GM12872 (cell line): ENCODE measurements at regions not wholly inside any gene's neighbourhood (a gene's known extent, or its start where the extent isn't known, plus 50 kb on each side); places are given as distances from the start of the nearest gene placed in this dataset.

Experiments
- CTCF ChIP-seq: IDR thresholded peaks from 3 replicates; pipeline ENCODE4 v1.5.1; 2011; ENCODE audit warnings: low read depth, mild to moderate bottlenecking, low read length, moderate library complexity; ENCODE audit not compliant: insufficient read depth

DNA sequence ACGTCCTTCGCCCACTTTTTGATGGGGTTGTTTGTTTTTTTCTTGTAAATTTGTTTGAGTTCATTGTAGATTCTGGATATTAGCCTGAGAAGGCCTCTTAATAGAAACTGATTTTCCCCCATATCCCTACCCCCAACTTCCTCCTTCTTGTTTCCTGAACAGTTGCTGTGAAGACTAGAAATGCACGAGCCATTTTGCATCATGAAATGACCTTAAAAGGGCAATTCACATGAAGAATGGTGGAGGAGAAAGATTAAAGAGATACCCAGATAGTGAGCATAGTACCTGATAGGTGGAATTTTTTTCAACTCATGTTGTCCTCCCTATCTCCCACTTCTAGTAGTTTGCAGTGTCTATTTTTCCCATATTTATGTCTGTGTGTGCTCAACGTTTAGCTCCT is 55.2 kb upstream of the KCNH8 start:
- no peak for TF ChIP-seq CTCF

GRCh38 chr3:19077388-19077787 is 70.9 kb upstream of the KCNH8 start:
- no peak for TF ChIP-seq CTCF

DNA sequence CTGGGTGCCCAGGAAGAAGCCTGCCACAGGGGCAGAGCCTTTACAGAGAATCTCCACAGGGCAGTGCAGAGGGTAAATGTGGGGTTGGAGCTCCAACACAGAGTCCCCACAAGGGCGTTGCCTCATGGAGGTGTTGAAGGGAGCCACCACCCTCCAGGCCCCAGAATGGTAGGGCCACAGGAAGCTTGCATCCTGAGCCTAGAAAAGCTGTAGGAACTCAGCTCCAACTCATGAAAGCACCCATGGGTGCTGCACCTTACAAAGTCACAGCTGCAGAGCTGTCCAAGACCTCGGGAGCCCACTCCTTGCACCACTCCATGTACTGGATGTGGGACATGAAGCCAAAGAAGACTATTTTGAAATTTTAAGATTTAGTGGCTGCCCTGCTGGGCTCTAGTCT is 73.3 kb upstream of the KCNH8 start:
- no peak for TF ChIP-seq CTCF

DNA sequence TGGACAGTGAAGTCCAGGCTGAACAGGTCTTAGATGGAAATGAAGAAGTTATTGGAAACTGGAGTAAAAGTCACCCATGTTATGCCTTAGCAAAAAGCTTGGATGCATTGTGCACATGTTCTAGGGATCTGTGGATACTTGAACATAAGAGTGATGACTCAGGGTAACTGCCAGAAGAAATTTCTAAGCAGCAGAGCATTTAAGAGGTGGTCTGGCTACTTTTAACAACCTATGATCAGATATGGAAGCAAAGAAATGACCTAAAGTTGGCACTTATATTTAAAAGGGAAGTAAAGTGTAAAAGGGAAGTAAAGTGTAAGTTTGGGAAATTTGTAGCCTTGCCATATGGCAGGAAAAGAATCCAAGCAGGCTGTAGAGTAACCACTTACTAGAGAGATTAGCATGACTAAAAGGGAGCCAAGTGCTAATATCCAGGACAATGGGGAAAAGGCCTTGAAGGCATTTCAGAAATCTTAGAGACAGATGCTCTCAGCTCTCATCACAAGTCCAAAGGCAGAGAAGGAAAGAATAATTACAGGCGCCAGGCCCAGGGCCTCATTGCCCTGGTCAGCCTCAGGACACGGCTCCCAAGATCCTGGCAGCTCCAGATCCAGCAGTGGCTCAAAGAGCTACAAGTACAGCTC is 73.9 kb upstream of the KCNH8 start:
- TF ChIP-seq CTCF, result no peak

GRCh38 chr3:19073341-19074105 is 74.8 kb upstream of the KCNH8 start:
- TF ChIP-seq CTCF, result no peak

- TF ChIP-seq CTCF, result no peak
Observed at GRCh38 chr3:19070325-19070724, 78.0 kb upstream of the KCNH8 start.

- 0 out of 3 replicates have a peak, but pooled peaks have one; percentile 13 for TF ChIP-seq CTCF
Observed at GRCh38 chr3:19065027-19065426, 83.3 kb upstream of the KCNH8 start.
